PC-9 (cell line): ENCODE measurements at regions not wholly inside any gene's neighbourhood (a gene's known extent, or its start where the extent isn't known, plus 50 kb on each side); places are given as distances from the start of the nearest gene placed in this dataset.
A peak's percentile ranks its signal among the peaks of the same experiment; 100 is the strongest.

Experiments used
- BruUV-seq: library from RNA; stranded (reverse); fragments of 400-500 nt; replicated peaks from 2 replicates; lab custom pipeline; 2021; lab: Mats Ljungman, UMichigan
- CTCF ChIA-PET: fragments of 300-600 bp; sonication (Branson Sonifier 250); formaldehyde crosslinking; loops from one replicate; lab custom pipeline; 2022; ENCODE audit warnings: antibody characterized with exemption; lab: Charles Lee
- POLR2A ChIA-PET: fragments of 300-600 bp; sonication (Branson Sonifier 250); formaldehyde crosslinking; loops from one replicate; lab custom pipeline; 2022; ENCODE audit warnings: antibody characterized with exemption; ENCODE audit not compliant: unreplicated experiment; lab: Charles Lee
- DNase-seq, 2 experiments: peaks; one replicate each; pipeline versions ENCODE4 v3.0.0 to v3.0.0-alpha.2; 2015 to 2022; ENCODE audit warnings: mixed read lengths in 1 of 2
- H2AFZ ChIP-seq: fragments of 200-600 bp; sonication (generic); 2 replicates; pipeline ENCODE4 v1.8.1; 2017; ENCODE audit warnings: antibody characterized with exemption
- H3F3A ChIP-seq: fragments of 200-600 bp; sonication (generic); 2 replicates; pipeline ENCODE4 v1.8.1; 2017; ENCODE audit warnings: antibody characterized with exemption, mild to moderate bottlenecking, low read depth; ENCODE audit not compliant: insufficient read depth
- H3K27ac ChIP-seq: fragments of 200-600 bp; sonication (generic); 2 replicates; pipeline ENCODE4 v1.6.1; 2016; ENCODE audit warnings: mixed run types
- H3K27me3 ChIP-seq: fragments of 200-600 bp; sonication (generic); 2 replicates; pipeline ENCODE4 v1.6.1; 2016; ENCODE audit warnings: low read depth, mixed run types; ENCODE audit not compliant: insufficient read depth
- H3K36me3 ChIP-seq: fragments of 200-600 bp; sonication (generic); 2 replicates; pipeline ENCODE4 v1.6.1; 2016; ENCODE audit warnings: low read depth, mixed run types
- H3K4me1 ChIP-seq: fragments of 200-600 bp; sonication (generic); replicated peaks from 2 replicates; pipeline ENCODE4 v1.6.1; 2016; ENCODE audit warnings: mixed run types; ENCODE audit not compliant: insufficient read depth
- H3K4me2 ChIP-seq: fragments of 200-600 bp; sonication (generic); 2 replicates; pipeline ENCODE4 v1.6.1; 2017; ENCODE audit warnings: mixed run types
- H3K4me3 ChIP-seq: fragments of 200-600 bp; sonication (generic); 2 replicates; pipeline ENCODE4 v1.6.1; 2016; ENCODE audit warnings: mixed run types
- H3K79me2 ChIP-seq: fragments of 200-600 bp; sonication (generic); 2 replicates; pipeline ENCODE4 v1.6.1; 2017; ENCODE audit warnings: low read depth, mixed run types
- H3K9me2 ChIP-seq: fragments of 200-600 bp; sonication (generic); 2 replicates; pipeline ENCODE4 v1.8.1; 2017; ENCODE audit warnings: mild to moderate bottlenecking; ENCODE audit not compliant: insufficient read depth
- H3K9me3 ChIP-seq: fragments of 200-600 bp; sonication (generic); 2 replicates; pipeline ENCODE4 v1.8.1; 2016; ENCODE audit warnings: low read depth; ENCODE audit not compliant: insufficient read depth
- H4K20me1 ChIP-seq: fragments of 200-600 bp; sonication (generic); 2 replicates; pipeline ENCODE4 v1.8.1; 2017; ENCODE audit not compliant: insufficient read depth
- EZH2 ChIP-seq: fragments of 200-600 bp; sonication (generic); IDR thresholded peaks from 2 replicates; pipeline ENCODE4 v1.8.0; 2017; ENCODE audit warnings: antibody characterized with exemption, low read depth
- intact Hi-C: fragments of 100-400 bp; cut with micrococcal nuclease; formaldehyde crosslinking; loops from one replicate; pipeline ENCODE4 v1.10.0; 2022; ENCODE audit not compliant: unreplicated experiment
- TF ChIP-seq, protein P1 (sequence below): fragments of 200-600 bp; sonication (generic); conservative IDR thresholded peaks from 2 replicates; pipeline ENCODE4 v1.6.1; 2017; ENCODE audit warnings: mixed run types, antibody characterized with exemption, mild to moderate bottlenecking, moderate library complexity

- POLR2A ChIA-PET, result no interaction called here
- H3K27ac ChIP-seq, result no peak overlapping the region
- DNase-seq, result no peak
- H3K4me3 ChIP-seq, result no peak overlapping the region
- CTCF ChIA-PET, result no interaction called here
- intact Hi-C loops, result no loop called here
- TF ChIP-seq EZH2, result no peak
- TF ChIP-seq, protein P1, sequence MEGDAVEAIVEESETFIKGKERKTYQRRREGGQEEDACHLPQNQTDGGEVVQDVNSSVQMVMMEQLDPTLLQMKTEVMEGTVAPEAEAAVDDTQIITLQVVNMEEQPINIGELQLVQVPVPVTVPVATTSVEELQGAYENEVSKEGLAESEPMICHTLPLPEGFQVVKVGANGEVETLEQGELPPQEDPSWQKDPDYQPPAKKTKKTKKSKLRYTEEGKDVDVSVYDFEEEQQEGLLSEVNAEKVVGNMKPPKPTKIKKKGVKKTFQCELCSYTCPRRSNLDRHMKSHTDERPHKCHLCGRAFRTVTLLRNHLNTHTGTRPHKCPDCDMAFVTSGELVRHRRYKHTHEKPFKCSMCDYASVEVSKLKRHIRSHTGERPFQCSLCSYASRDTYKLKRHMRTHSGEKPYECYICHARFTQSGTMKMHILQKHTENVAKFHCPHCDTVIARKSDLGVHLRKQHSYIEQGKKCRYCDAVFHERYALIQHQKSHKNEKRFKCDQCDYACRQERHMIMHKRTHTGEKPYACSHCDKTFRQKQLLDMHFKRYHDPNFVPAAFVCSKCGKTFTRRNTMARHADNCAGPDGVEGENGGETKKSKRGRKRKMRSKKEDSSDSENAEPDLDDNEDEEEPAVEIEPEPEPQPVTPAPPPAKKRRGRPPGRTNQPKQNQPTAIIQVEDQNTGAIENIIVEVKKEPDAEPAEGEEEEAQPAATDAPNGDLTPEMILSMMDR, result no peak
- no peaks in the 10 kb centered on the region for H3F3A ChIP-seq
- H3K27me3 ChIP-seq, result no peaks in the 10 kb centered on the region
- H3K79me2 ChIP-seq, result no peaks in the 10 kb centered on the region
- no peaks in the 10 kb centered on the region for H3K9me2 ChIP-seq
- no peak overlapping the region for H2AFZ ChIP-seq
- H3K4me2 ChIP-seq, result no peak overlapping the region
- no peaks in the 10 kb centered on the region for H3K9me3 ChIP-seq
- no peaks in the 10 kb centered on the region for H3K4me1 ChIP-seq
- no peaks in the 10 kb centered on the region for H4K20me1 ChIP-seq
- BruUV-seq, result no TSS peak
- H3K36me3 ChIP-seq, result no peaks in the 10 kb centered on the region
Observed at GRCh38 chr3:109784285-109784684, 446.9 kb upstream of the DPPA4 start.

DNA sequence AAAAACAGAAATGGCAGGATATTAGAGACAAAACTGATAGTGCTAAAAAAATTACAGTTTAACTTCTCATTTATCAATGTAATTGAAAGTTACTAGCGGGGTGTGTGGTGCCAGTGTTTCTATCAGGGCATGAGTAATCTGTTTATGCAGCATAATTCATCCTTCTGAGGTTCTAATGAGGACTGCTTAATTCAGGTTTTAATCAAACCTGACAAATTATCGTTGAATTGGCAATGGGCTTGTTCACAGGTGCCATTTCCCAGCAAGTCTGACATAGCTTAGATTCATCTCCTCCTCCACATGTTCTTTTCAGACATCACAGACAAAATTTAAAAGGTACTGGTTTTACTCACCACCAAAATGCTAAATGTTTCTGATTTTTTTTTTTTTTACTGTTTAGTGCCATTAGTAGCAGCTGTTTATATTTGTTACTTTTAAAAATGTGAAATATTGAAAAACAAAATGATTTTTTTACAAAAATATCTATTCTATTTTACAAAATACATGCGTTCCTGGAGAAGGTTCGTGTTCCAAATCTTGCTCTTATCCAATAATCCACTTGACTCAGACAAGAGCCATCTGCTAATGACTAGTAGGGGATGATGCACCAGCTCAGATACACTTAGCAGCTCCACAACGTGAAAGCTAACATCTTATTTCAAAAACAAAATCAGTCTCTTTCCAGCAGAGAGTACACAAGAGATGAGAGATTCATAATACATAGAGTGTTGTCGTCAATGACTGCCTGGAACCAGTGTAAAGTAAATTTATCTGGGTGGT, 447.7 kb upstream of the DPPA4 start:
- Histone ChIP-seq H3K4me3 (no peak overlapping the region), H3K79me2 (no peaks in the 10 kb centered on the region), H3K27ac (no peak overlapping the region), H3K36me3 (no peaks in the 10 kb centered on the region), H2AFZ (no peak overlapping the region), H3F3A (no peaks in the 10 kb centered on the region), H3K4me1 (no peaks in the 10 kb centered on the region), H3K27me3 (no peaks in the 10 kb centered on the region), H3K4me2 (no peak overlapping the region), H4K20me1 (no peaks in the 10 kb centered on the region), H3K9me2 (no peaks in the 10 kb centered on the region), H3K9me3 (no peaks in the 10 kb centered on the region)
- intact Hi-C loops, result no loop called here
- BruUV-seq, result no TSS peak
- POLR2A ChIA-PET, result no interaction called here
- TF ChIP-seq EZH2, result no peak
- TF ChIP-seq, protein P1, result no peak
- CTCF ChIA-PET, result no interaction called here
- no peak for DNase-seq

- H2AFZ ChIP-seq, result no peak overlapping the region
- no peaks in the 10 kb centered on the region for H4K20me1 ChIP-seq
- H3K36me3 ChIP-seq, result no peaks in the 10 kb centered on the region
- H3K4me2 ChIP-seq, result no peak overlapping the region
- no peaks in the 10 kb centered on the region; the same call in 1 of the 2 replicates for H3F3A ChIP-seq
- H3K27me3 ChIP-seq, result no peaks in the 10 kb centered on the region
- peaks cover 4% of the 10 kb centered on the region; the same call in 1 of the 2 replicates for H3K9me3 ChIP-seq
- H3K27ac ChIP-seq, result no peak overlapping the region
- POLR2A ChIA-PET, result no interaction called here
- no peak for TF ChIP-seq EZH2
- TF ChIP-seq, protein P1, result peak; percentile 69
- no TSS peak for BruUV-seq
- H3K79me2 ChIP-seq, result no peaks in the 10 kb centered on the region
- no peaks in the 10 kb centered on the region for H3K9me2 ChIP-seq
- H3K4me3 ChIP-seq, result no peak overlapping the region
- no peak for DNase-seq
- CTCF ChIA-PET, result interaction anchor here (0.6 kb wide), 1 partner anchor 778 kb away, joined by 4 read pairs; no protein-coding TSS in a partner anchor
- peaks cover 8% of the 10 kb centered on the region for H3K4me1 ChIP-seq
- intact Hi-C loops, result no loop called here
Observed at GRCh38 chr3:109803274-109803673, 465.9 kb upstream of the DPPA4 start.
